Hepatocyte (in vitro differentiated cells): ENCODE measurements at regions not wholly inside any gene's neighbourhood (a gene's known extent, or its start where the extent isn't known, plus 50 kb on each side); places are given as distances from the start of the nearest gene placed in this dataset.

Source experiments
- DNase-seq: peaks from one replicate; pipeline ENCODE4 v3.0.0-alpha.2; 2016; ENCODE audit warnings: low spot score
- H2AFZ ChIP-seq: fragments of 200-600 bp; sonication (generic); 2 replicates; pipeline ENCODE4 v1.6.0; 2016; ENCODE audit warnings: antibody characterized with exemption, mild to moderate bottlenecking
- H3K27ac ChIP-seq: fragments of 200-600 bp; sonication (generic); 2 replicates; pipeline ENCODE4 v1.5.1; 2016; ENCODE audit warnings: mild to moderate bottlenecking
- H3K27me3 ChIP-seq: fragments of 200-600 bp; sonication (generic); 2 replicates; pipeline ENCODE4 v1.6.1; 2016
- H3K36me3 ChIP-seq: fragments of 200-600 bp; sonication (generic); replicated peaks from 2 replicates; pipeline ENCODE4 v1.5.1; 2016; ENCODE audit warnings: low read depth; ENCODE audit not compliant: insufficient read depth
- H3K4me1 ChIP-seq: fragments of 200-600 bp; sonication (generic); 2 replicates; pipeline ENCODE4 v1.5.1; 2016; ENCODE audit warnings: mild to moderate bottlenecking, moderate library complexity; ENCODE audit not compliant: insufficient read depth
- H3K4me2 ChIP-seq: fragments of 200-600 bp; sonication (generic); 2 replicates; pipeline ENCODE4 v1.6.0; 2016
- H3K4me3 ChIP-seq: fragments of 200-600 bp; sonication (generic); 2 replicates; pipeline ENCODE4 v1.5.1; 2016; ENCODE audit warnings: mild to moderate bottlenecking
- H3K79me2 ChIP-seq: fragments of 200-600 bp; sonication (generic); 2 replicates; pipeline ENCODE4 v1.6.0; 2017; ENCODE audit warnings: mild to moderate bottlenecking
- H3K9me2 ChIP-seq: fragments of 200-600 bp; sonication (generic); replicated peaks from 2 replicates; pipeline ENCODE4 v1.6.0; 2017; ENCODE audit warnings: mild to moderate bottlenecking; ENCODE audit not compliant: insufficient read depth
- H3K9me3 ChIP-seq: fragments of 200-600 bp; sonication (generic); 2 replicates; pipeline ENCODE4 v1.5.1; 2016; ENCODE audit warnings: low read depth, mild to moderate bottlenecking
- H4K20me1 ChIP-seq: fragments of 200-600 bp; sonication (generic); 2 replicates; pipeline ENCODE4 v1.6.0; 2016; ENCODE audit warnings: mild to moderate bottlenecking; ENCODE audit not compliant: insufficient read depth, poor library complexity, severe bottlenecking
- EZH2 ChIP-seq: fragments of 200-600 bp; sonication (generic); IDR thresholded peaks from 2 replicates; pipeline ENCODE4 v1.6.1; 2016; ENCODE audit warnings: antibody characterized with exemption, mild to moderate bottlenecking, borderline replicate concordance
- EZH2phosphoT487 ChIP-seq: fragments of 200-600 bp; sonication (generic); IDR thresholded peaks from one replicate; pipeline ENCODE4 v1.6.1; 2018; ENCODE audit warnings: antibody characterized with exemption, mild to moderate bottlenecking, low read depth, moderate library complexity; ENCODE audit not compliant: unreplicated experiment, severe bottlenecking
- WGBS: methylation state at CpG from one replicate; pipeline ENCODE4 v1.1.6; 2016; ENCODE audit warnings: low lambda C conversion rate; ENCODE audit errors: missing lambda C conversion rate; 5-methylcytosine and 5-hydroxymethylcytosine counted together
- TF ChIP-seq, protein P1 (sequence below): fragments of 200-600 bp; sonication (generic); IDR thresholded peaks from 2 replicates; pipeline ENCODE4 v1.5.1; 2016; ENCODE audit warnings: antibody characterized with exemption, mild to moderate bottlenecking; ENCODE audit not compliant: poor library complexity

DNA sequence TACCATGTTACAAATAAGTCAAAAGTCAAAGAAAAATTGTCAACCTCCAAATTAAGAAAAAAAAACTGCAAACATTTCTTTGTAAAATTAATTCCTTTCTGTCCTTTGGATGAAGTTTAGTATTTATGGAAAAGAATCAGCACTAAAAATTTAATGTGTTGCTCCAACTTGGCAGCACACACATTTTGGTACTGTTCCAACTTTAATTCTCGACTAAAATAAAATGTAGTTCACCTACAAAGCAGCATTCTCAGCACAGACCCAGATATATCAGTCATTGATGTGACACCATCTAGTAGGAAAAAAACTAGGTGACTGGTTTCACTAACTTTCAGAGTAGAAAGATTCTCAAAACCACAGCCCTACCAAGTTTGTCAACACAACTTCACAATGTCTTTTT lies 131.7 kb upstream of the ROBO2 start:
- Histone ChIP-seq H3K79me2 (no peaks in the 10 kb centered on the region), H3K27ac (no peak overlapping the region), H3K36me3 (no peaks in the 10 kb centered on the region), H3K4me1 (no peaks in the 10 kb centered on the region), H3K4me3 (no peak overlapping the region), H4K20me1 (no peaks in the 10 kb centered on the region), H3K9me3 (no peaks in the 10 kb centered on the region), H3K27me3 (no peaks in the 10 kb centered on the region), H2AFZ (no peak overlapping the region), H3K4me2 (no peak overlapping the region), H3K9me2 (no peaks in the 10 kb centered on the region)
- 71% methylated on average over 1 of the region's 1 CpG for WGBS
- no peak for DNase-seq
- no peak for TF ChIP-seq EZH2
- TF ChIP-seq, protein P1, sequence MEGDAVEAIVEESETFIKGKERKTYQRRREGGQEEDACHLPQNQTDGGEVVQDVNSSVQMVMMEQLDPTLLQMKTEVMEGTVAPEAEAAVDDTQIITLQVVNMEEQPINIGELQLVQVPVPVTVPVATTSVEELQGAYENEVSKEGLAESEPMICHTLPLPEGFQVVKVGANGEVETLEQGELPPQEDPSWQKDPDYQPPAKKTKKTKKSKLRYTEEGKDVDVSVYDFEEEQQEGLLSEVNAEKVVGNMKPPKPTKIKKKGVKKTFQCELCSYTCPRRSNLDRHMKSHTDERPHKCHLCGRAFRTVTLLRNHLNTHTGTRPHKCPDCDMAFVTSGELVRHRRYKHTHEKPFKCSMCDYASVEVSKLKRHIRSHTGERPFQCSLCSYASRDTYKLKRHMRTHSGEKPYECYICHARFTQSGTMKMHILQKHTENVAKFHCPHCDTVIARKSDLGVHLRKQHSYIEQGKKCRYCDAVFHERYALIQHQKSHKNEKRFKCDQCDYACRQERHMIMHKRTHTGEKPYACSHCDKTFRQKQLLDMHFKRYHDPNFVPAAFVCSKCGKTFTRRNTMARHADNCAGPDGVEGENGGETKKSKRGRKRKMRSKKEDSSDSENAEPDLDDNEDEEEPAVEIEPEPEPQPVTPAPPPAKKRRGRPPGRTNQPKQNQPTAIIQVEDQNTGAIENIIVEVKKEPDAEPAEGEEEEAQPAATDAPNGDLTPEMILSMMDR: no peak
- no peak for TF ChIP-seq EZH2phosphoT487

DNA sequence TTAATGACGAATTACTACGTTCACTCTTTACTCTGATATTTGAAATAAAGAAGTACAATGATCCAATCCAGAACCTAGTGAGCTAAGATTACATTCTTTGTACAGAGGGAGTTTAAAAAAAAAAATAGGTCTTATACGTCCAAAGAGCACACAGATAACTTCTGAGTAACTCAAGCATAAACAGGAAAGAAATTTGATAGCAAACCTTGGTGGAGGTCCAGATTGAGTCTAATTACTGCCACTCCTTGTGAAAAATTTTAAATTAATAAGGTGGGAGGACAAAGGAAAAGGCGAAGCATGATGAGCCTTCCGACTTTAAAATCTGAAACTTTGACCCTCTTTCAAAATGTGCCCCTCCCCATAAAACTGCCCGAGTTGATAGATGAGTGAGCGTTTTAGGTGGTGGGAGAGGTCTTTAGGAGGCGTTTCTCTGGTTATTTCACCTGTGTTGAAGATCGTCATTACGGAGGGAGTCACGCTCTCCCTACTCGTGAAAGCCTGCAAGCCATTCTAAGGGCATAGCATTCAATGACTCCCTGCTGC lies 127.0 kb upstream of the ROBO2 start:
- no peaks in the 10 kb centered on the region for H3K4me1 ChIP-seq
- no peak for DNase-seq
- TF ChIP-seq, protein P1: no peak
- no peak for TF ChIP-seq EZH2
- TF ChIP-seq EZH2phosphoT487: no peak

DNA sequence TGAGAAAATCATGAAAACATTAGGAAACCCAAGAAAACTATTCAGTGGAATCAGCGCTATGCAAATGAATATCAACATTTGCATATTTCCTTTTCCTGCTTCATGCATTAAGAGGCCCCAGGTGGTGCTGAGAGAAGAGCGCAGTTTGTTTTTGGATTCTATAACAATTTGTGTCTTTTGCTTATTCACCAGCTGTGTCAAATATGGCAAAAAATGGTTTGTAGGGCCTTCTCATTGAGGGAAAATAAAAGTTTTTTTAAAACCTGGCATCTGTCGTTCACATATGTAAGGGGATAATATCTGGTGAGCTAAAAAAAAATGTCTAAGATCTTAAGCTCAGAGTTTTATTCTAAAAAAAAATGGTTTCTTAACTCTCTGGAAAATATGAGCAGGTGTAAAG lies 122.5 kb upstream of the ROBO2 start:
- no peaks in the 10 kb centered on the region for H4K20me1 ChIP-seq
- no peaks in the 10 kb centered on the region for H3K9me2 ChIP-seq
- TF ChIP-seq, protein P1: no peak
- TF ChIP-seq EZH2: no peak
- no peak for TF ChIP-seq EZH2phosphoT487
- no peak overlapping the region for H3K4me2 ChIP-seq
- H3K27ac ChIP-seq: no peak overlapping the region
- no peaks in the 10 kb centered on the region for H3K36me3 ChIP-seq
- no peaks in the 10 kb centered on the region for H3K4me1 ChIP-seq
- no peak overlapping the region for H3K4me3 ChIP-seq
- H3K9me3 ChIP-seq: no peaks in the 10 kb centered on the region
- no peak for DNase-seq
- 97% methylated on average over 3 of the region's 3 CpGs for WGBS
- no peaks in the 10 kb centered on the region for H3K79me2 ChIP-seq
- no peaks in the 10 kb centered on the region for H3K27me3 ChIP-seq
- no peak overlapping the region for H2AFZ ChIP-seq

More for the DNA sequence above, 127.0 kb upstream of the ROBO2 start:
- Histone ChIP-seq H3K9me2 (no peaks in the 10 kb centered on the region), H3K36me3 (no peaks in the 10 kb centered on the region), H3K27ac (no peak overlapping the region), H3K27me3 (no peaks in the 10 kb centered on the region), H3K9me3 (no peaks in the 10 kb centered on the region), H2AFZ (no peak overlapping the region), H4K20me1 (no peaks in the 10 kb centered on the region), H3K4me3 (no peak overlapping the region), H3K4me2 (no peak overlapping the region), H3K79me2 (no peaks in the 10 kb centered on the region)
- WGBS: 76% methylated on average over 12 of the region's 12 CpGs

DNA sequence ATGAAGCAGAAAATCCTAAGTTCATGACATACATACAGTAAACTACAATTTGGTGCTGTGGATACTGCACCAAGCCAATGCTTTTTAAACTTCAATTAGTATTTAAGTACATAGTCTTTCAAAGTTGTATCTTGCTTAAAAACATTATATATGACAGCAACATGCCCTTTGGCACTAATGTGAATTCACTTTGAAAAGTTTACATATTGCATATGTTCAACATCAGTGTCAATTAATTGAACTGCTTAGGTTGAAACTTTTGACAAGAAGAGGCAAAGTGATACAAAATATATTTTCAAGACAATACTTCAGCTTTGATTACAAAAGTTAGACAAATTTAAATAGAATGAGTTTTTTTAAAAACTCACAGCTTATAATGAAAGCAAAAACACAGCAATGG lies 119.4 kb upstream of the ROBO2 start:
- H3K36me3 ChIP-seq: no peaks in the 10 kb centered on the region
- no peaks in the 10 kb centered on the region for H4K20me1 ChIP-seq
- H3K4me2 ChIP-seq: no peak overlapping the region
- no peak overlapping the region for H3K4me3 ChIP-seq
- no peaks in the 10 kb centered on the region for H3K9me3 ChIP-seq
- TF ChIP-seq EZH2: no peak
- no peak for TF ChIP-seq EZH2phosphoT487
- TF ChIP-seq, protein P1: no peak
- no peaks in the 10 kb centered on the region for H3K4me1 ChIP-seq
- H3K27ac ChIP-seq: no peak overlapping the region
- no peak for DNase-seq
- no peaks in the 10 kb centered on the region for H3K27me3 ChIP-seq
- no peak overlapping the region for H2AFZ ChIP-seq
- H3K9me2 ChIP-seq: no peaks in the 10 kb centered on the region
- no peaks in the 10 kb centered on the region for H3K79me2 ChIP-seq
